ENCODE measurements at regions not wholly inside any gene's neighbourhood (a gene's known extent, or its start where the extent isn't known, plus 50 kb on each side); places are given as distances from the start of the nearest gene placed in this dataset.
"Not testable (repeated sequence)": the region's sequence is repeated elsewhere in the genome, so short reads cannot be mapped to it uniquely, and the experiment has no call there.

DNA sequence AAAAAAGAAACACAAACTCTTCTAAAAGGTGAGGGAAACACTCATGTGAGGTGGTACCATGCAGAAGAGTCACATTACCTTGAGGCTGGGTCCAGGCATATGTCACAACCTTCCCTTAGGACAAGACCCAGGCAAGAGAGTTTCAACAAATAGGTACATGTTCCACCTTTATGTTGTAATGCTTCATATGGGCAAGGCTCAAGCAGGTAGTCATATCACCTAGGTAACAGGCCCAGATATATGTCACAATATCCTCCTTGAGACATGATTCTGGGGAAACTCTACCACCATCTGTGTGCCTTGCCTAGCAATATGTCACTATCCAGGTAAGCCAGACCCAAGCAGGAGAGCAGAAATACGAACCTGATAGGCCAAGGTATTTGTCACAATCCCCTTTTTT, 892.2 kb upstream of the AMELY start:
- Mint-ChIP-seq H3K27ac (no peak overlapping the region), H3K36me3 (no peaks in the 10 kb centered on the region), H3K9me3 (peaks cover 0 to 13% of the 10 kb centered on the region in 2 donors)
- no peak for DNase-seq (ENCODE audit: low spot score in 2 of 2)
- ATAC-seq = no peak

DNA sequence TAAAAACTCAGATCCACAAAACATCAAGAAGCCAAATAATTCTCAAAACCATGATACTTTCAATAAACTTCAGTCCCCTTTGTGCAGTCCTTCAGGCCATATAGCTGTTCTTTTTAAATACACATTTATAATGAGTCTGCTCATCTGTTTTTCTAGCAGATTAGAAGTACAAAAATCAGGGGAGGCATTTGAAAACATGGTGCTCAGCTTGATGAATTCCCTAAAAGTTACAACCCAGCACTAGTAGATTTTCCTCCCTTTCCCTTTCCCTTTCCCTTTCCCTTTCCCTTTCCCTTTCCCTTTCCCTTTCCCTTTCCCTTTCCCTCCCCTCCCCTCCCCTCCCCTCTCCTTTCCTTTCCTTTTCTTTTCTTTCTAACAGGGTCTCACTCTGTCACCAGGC, 884.6 kb upstream of the AMELY start:
- ATAC-seq = no peak
- Mint-ChIP-seq H3K36me3 (no peaks in the 10 kb centered on the region), H3K27ac (no peak overlapping the region), H3K9me3 (peaks cover 0 to 5% of the 10 kb centered on the region in 2 donors)
- no peak for DNase-seq (ENCODE audit: low spot score in 2 of 2)

DNA sequence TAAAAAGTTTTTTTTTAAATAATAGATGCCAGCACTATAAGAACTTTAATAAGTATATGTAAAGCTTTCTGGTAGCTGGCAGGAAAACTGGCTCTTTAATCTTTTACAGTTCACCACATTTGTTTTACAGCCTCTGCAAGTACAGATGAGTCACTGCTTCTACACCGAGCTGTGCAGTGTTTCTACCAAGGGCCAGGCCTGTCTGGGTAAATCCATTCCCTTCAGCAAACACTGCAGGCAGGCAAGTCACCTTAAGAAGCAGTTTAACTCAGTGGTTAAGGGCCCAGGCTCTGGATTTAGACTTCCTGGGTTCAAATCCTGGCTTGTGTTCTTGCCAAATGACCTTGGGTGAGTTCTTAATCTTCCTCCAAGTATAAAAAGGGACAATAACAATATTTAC, 882.9 kb upstream of the AMELY start:
- ATAC-seq (peak; percentile 28 to 61), DNase-seq (ENCODE audit: low spot score in 2 of 2) (no peak)
- no peaks in the 10 kb centered on the region for H3K9me3 Mint-ChIP-seq
- H3K27ac Mint-ChIP-seq = no peak overlapping the region
- H3K36me3 Mint-ChIP-seq = no peaks in the 10 kb centered on the region

DNA sequence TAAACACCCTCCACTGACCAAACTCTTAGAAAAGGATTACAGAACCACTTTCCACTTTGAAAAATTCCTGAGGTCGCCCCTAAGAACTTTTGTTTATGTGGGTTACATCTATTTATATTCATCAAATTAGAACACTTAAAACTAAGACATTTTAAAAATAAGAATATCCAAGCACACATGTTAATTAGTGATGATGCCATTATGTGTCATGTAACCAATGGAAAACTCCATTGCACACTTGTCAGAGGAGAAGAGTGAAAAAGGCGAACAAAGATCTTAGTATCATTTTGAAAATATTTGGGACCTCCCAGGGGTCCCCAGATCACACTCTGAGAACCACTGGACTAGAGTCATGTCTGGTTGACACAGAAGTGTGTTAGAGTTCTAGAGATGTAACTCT, 882.4 kb upstream of the AMELY start:
- Mint-ChIP-seq H3K9me3 (no peaks in the 10 kb centered on the region), H3K27ac (no peak overlapping the region), H3K36me3 (no peaks in the 10 kb centered on the region)
- DNase-seq (ENCODE audit: low spot score in 2 of 2) = no peak
- no peak for ATAC-seq

DNA sequence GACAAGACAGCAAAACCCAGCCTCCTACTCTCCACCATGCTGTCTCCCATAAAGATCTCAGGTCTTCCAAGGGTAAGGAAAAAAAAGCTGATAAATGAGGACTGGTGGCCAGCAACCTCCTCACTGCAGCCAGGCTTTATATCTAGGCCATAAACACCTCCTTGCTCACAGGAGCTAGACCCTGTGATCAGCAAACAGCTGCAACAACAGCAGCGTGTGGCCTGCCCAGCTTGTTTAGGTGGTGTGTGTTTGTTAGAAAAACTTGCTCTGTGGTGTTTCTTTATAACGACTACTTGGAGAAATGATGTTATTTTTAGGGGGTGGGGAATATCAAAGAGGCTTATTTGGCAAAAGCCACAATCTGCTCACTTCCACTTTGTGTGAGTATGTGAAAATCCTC, 880.9 kb upstream of the AMELY start:
- no peaks in the 10 kb centered on the region for H3K36me3 Mint-ChIP-seq
- no peak overlapping the region for H3K27ac Mint-ChIP-seq
- DNase-seq (ENCODE audit: low spot score in 2 of 2) = no peak
- no peak for ATAC-seq
- H3K9me3 Mint-ChIP-seq = no peaks in the 10 kb centered on the region

DNA sequence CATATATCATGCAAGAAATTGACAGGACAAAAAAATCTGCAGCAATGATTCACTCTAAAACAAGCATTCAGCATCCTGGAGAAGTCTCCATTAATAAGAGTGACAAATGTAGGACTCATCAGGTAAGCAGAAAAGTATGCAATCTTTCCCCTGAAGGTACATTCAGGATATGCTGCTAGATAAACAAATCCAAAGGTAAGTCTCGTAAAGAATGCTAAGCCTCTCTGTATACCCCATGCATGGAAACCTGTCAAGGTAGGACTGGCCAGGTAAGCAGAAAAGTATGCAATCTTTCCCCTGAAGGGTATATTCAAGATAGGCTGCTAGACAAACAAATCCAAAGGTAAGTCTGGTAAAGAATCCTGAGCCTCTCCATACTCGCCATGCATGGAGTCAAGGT, 869.9 kb upstream of the AMELY start:
- no peaks in the 10 kb centered on the region for H3K36me3 Mint-ChIP-seq
- no peak overlapping the region for H3K27ac Mint-ChIP-seq
- no peak for ATAC-seq
- H3K9me3 Mint-ChIP-seq = no peaks in the 10 kb centered on the region
- no peak for DNase-seq (ENCODE audit: low spot score in 2 of 2)

DNA sequence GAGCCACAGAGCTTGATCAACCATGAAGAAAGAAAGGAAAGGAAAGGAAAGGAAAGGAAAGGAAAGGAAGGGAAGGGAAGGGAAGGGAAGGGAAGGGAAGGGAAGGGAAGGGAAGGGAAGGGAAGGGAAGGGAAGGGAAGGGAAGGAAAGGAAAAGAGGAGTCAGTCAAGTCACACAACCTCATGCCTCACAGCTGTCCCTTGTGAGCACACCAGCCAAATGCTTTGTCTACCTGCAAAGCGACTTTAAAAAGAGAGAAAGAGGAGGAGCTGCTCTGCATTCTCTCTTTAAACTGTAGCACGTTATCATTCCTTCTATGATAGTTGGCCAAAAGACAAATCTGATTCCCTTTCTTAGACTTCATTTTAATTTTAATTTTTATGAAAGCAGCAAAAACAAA, 863.9 kb upstream of the AMELY start:
- not testable (repeated sequence) for ATAC-seq; H3K27ac Mint-ChIP-seq; H3K36me3 Mint-ChIP-seq; DNase-seq (ENCODE audit: low spot score in 2 of 2); H3K9me3 Mint-ChIP-seq

DNA sequence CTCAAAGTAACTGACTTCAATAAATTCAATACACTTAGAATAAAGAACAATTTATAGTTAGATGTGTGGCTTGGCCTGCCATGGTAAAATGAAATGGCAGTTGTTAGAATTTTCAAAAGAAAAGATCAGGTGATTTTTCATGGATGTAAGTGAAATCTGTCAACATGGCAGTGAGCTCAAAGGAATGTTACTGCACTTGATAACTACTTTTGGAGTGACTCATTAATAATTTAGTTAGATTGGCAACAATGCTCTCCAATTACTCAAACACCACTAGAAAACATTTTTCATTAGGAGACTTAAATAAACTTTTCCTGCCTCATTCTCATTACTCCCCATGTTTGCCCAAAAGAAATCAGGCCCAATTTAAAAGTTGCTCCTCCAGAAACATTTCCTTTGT, 860.2 kb upstream of the AMELY start:
- Mint-ChIP-seq H3K36me3 (no peaks in the 10 kb centered on the region), H3K9me3 (no peaks in the 10 kb centered on the region), H3K27ac (no peak overlapping the region)
- no peak for DNase-seq (ENCODE audit: low spot score in 2 of 2)
- no peak for ATAC-seq

DNA sequence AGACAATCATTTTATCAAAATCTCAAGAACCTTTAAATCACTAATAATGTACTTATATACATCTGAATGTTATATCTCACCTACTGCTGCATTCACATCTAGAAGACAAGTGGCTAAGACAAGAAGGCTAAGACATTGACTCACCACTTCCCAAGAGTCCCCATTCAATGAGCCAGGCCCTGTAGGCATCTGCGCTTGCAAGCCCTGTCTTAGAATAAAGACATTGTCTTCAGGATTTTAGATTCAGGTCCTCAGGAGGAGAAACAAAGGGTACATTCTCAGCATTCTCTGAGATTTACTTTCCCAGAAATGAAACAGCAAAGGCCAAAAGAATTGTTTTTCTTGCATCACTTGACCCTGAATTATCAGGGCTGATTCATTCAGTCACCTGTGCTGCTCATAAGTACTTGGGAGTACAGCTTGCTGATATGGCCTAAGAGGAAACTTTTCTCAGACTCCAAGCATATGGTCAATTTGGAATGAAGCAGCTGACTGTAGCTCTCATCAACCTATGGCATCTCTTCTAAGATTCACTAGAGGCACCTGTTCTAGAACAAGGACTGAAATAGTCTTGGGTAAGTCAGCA, 858.3 kb upstream of the AMELY start:
- no peak for ATAC-seq
- Mint-ChIP-seq H3K9me3 (no peaks in the 10 kb centered on the region), H3K27ac (no peak overlapping the region), H3K36me3 (no peaks in the 10 kb centered on the region)
- DNase-seq (ENCODE audit: low spot score in 2 of 2) = no peak

DNA sequence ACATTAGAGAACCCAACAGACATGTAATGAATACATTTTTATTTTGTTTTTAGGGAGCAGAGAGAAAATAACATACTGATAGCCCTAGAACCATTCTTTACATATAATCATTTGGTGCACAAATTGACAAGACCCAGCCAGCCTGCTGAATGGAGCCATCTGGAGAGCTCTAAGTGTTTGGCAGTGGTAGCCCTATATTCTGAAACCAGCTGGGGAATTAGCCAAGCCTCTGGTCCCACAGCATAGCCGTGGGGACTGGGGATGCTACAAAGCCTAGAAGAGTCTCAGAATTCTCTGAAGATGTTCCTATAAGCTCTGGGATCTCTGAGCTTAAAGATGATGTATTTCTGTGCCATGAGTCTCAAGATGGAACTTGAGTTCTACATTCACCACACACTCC, 857.3 kb upstream of the AMELY start:
- Mint-ChIP-seq H3K27ac (no peak overlapping the region), H3K36me3 (no peaks in the 10 kb centered on the region), H3K9me3 (no peaks in the 10 kb centered on the region)
- no peak for ATAC-seq
- no peak for DNase-seq (ENCODE audit: low spot score in 2 of 2)

DNA sequence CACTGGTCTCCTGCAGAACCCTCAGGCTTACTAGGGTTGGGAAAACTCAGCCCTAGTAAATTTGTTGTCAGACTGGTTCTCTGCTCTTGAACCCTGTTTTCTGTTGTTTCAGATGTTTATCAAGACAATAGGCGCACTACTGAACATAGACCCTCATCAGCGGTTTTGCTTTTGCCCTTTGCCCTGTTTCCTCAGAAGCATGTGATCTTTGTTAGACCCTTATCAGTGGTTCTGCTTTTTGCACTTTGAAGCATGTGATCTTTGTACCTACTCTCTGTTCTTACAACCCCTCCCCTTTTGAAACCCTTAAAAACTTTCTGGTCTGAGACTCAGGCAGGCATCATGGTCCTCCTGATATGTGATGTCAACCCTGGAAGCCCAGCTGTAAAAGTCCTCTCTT, 842.2 kb upstream of the AMELY start:
- no peaks in the 10 kb centered on the region for H3K9me3 Mint-ChIP-seq
- DNase-seq (ENCODE audit: low spot score in 2 of 2) = no peak
- no peak for ATAC-seq
- no peaks in the 10 kb centered on the region for H3K36me3 Mint-ChIP-seq
- no peak overlapping the region for H3K27ac Mint-ChIP-seq

DNA sequence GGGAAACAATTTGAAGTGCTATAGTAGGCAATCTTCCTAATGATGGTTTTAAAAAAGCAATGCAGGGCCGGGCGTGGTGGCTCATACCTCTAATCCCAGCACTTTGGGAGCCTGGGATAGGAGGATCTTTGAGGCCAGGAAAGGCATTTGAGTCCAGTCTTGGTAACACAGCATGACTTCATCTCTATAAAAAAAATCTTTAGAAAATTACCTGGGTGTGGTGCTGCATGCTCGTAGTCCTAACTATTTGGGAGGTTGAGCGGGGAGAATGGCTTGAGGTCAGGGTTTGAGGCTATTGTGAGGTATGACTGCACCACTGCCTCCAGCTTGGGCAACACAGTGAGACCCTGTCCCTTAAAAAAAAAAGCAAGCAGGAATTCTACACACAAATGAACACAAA, 835.2 kb upstream of the AMELY start:
- H3K9me3 Mint-ChIP-seq = no peaks in the 10 kb centered on the region
- no peak for DNase-seq (ENCODE audit: low spot score in 2 of 2)
- no peaks in the 10 kb centered on the region for H3K36me3 Mint-ChIP-seq
- no peak for ATAC-seq
- H3K27ac Mint-ChIP-seq = no peak overlapping the region

DNA sequence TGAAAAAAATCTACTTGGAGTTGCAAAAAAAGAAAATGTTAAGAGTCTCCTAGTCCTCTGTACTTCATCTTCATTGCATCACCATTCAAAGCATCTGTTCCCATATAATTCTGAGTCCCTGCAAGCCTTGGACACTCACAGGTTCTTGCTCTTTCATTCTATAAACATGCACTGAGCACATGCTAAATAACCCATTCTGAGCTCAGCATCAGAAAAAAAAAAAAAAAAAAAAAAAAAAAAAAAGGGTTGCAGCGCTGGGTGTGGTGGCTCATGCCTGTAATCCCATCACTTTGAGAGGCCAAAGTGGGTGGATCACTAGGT, 834.0 kb upstream of the AMELY start:
- DNase-seq (ENCODE audit: low spot score in 2 of 2) (no peak), ATAC-seq (no peak)
- no peak overlapping the region for H3K27ac Mint-ChIP-seq
- H3K9me3 Mint-ChIP-seq = no peaks in the 10 kb centered on the region
- H3K36me3 Mint-ChIP-seq = no peaks in the 10 kb centered on the region

DNA sequence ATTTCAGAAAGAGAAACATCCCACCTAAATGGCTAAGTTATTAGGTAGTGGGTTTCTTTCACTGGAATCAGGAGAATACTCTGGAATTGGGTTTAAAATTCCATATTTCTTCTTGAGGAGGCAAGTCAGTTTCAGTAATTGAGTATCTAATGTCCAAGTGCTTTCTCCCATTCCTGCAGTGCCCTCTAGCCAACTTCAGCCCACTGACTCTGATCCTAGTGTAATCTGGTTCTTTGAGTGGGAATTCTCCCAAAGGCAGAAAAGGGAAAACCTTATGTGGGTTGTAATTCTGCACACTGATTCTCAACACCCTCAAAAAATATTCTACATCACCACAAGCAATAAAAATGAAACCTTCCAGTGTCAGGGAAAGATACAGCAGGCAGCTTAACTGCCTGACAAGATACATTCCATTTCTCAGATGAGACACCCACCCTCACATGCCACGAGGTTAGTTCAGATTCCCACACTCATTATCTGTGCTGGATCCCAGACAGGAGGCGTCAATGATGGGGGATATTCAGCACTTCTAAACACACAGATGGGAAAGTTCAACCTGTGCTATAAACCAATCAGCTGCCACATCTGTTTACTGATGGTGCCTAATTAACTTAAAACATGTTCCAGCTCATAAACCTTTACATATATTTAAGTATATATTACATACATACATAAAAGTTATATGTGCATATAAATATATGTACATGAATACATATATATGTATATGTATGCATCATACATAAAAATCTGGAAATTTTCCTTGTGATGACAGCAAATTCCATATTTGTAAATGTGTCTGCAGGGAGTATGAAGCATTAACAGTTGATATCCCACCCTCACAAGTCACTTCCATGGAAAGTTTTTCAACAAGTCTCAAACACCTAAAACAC, 833.4 kb upstream of the AMELY start:
- Mint-ChIP-seq H3K9me3 (no peaks in the 10 kb centered on the region), H3K27ac (no peak overlapping the region), H3K36me3 (no peaks in the 10 kb centered on the region)
- ATAC-seq (no peak), DNase-seq (ENCODE audit: low spot score in 2 of 2) (no peak)

DNA sequence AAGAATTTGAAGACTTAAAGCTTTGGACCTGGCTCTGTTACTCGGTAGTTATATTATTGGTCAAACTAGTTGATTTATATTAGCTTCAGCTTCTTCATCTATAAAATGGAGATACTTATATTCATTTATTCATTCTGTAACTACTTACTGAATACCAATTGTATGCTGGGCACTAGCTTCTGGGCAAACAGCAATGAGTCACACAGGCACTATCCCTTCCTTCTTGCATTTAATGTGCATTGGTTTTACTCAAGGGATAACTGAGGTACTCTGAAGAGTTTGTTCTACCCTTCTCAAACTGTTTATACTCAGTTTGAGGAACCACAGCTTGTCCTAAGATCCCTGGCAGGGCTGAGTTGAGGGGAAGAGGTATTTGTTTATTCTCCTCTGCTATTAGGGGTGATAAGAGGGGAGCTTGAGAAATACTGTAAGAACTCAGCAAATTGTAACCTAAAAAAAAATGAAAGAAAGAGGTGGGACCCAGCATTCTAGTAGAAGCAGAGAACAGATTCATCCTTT, 825.4 kb upstream of the AMELY start:
- no peak for DNase-seq (ENCODE audit: low spot score in 2 of 2)
- Mint-ChIP-seq H3K36me3 (no peaks in the 10 kb centered on the region), H3K27ac (no peak overlapping the region), H3K9me3 (no peaks in the 10 kb centered on the region)
- no peak for ATAC-seq

DNA sequence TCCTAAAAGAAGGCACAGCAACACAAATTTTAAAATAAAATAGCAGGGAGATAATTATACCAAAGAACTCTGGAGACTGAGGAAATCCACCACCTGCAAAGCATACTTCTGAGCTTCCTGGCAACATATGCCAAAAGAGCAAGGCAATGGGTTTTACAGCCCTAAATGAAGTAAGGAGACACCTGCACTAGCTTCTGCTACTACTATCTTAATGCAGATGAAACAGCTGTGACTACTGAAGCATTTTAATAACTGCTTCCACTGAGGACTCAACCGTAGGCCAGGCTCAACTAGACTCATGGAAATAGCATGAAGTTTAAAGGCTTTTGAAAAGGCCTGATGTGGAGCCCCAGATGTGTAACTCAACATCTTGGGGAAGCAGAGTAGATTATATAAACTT, 820.1 kb upstream of the AMELY start:
- ATAC-seq = no peak

DNA sequence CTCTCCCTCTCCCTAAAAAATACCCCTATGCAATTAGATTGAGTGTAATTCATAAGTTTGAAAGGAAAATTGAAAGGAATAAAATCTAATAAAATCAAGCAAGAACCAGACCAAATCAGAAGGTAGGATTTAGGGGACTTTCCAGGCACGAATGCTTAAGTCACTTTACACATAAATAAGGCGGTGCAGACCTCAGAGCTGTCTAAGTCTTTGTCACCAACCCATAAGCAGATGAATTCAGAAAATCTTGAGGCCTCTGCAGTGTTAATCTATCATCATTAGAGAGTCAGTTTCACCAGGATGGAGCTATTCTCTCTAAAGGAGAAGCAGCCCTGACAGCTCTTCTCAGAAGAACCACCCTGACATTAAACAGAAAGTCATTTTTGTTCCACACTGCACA, 819.1 kb upstream of the AMELY start:
- DNase-seq (ENCODE audit: low spot score in 2 of 2) = no peak

More for the DNA sequence above, 820.1 kb upstream of the AMELY start:
- H3K9me3 Mint-ChIP-seq = no peaks in the 10 kb centered on the region
- H3K27ac Mint-ChIP-seq = no peak overlapping the region
- no peak for DNase-seq (ENCODE audit: low spot score in 2 of 2)
- H3K36me3 Mint-ChIP-seq = no peaks in the 10 kb centered on the region

DNA sequence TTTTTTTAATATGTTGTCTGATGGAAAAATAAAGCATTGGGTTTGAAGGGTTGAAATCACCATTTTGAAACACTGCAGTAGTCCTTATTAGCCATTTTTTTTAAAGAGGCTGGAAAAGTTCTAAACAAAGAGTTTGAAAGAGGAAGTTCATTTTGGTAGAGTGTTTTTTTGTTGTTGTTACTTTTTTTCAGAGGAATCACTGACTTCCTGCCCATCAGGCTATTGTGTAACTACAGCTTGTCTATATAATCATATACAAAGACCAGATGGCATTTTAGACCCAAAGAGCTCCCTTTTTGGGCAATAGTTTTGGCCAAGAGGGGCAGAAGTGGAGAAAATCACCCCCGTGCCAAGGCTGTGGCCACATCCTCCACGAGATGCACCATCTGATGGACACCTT, 818.5 kb upstream of the AMELY start:
- Mint-ChIP-seq H3K9me3 (no peaks in the 10 kb centered on the region), H3K36me3 (no peaks in the 10 kb centered on the region), H3K27ac (peak overlapping the region in 1 of 2 donors; percentile 22)
- DNase-seq (ENCODE audit: low spot score in 2 of 2) = no peak
- no peak for ATAC-seq

More for the DNA sequence above, 819.1 kb upstream of the AMELY start:
- H3K27ac Mint-ChIP-seq = no peak overlapping the region
- no peaks in the 10 kb centered on the region for H3K36me3 Mint-ChIP-seq
- peak in 1 of 2 donors; percentile 49 for ATAC-seq
- no peaks in the 10 kb centered on the region for H3K9me3 Mint-ChIP-seq

Measured in activated naive CD4-positive, alpha-beta T cell treated with anti-CD3 and anti-CD28 coated beads, Interleukin-2, amount 50 U/mL, for 72 hours (primary cell).